ENCODE measurements at regions not wholly inside any gene's neighbourhood (a gene's known extent, or its start where the extent isn't known, plus 50 kb on each side); places are given as distances from the start of the nearest gene placed in this dataset.

DNA sequence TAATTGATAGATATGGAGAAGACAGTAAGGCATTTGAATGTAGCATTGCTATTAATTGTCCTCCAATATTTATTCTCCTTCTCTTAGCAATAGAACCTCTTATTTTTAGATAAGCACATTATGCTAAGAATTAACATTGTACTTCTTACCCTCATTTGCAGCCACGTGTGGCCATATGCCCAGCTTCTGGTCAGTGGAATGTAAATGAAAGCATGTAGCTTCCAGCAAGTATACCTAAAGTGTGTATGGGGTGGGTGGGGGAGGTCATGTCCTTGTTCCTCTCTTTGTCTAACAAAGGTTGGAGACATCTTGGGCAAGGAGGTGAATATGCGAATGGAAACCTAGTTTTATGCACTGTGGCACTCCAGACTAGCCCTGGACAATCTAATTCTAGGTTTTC lies 133.6 kb upstream of the HMCN1 start:
- H3K27ac ChIP-seq (ENCODE audit: low read length): no peak overlapping the region
- H3K9ac ChIP-seq (ENCODE audit: low read length): no peak overlapping the region
- no peaks in the 10 kb centered on the region for H3K9me3 ChIP-seq (ENCODE audit: control insufficient read depth, low read depth, low read length)
- no peaks in the 10 kb centered on the region for H3K4me1 ChIP-seq (ENCODE audit: control insufficient read depth, low read depth, low read length)
- H3K36me3 ChIP-seq (ENCODE audit: control insufficient read depth, low read depth, low read length): no peaks in the 10 kb centered on the region
- no peak overlapping the region for H3K4me3 ChIP-seq (ENCODE audit: low read length)
- no peaks in the 10 kb centered on the region for H3K27me3 ChIP-seq (ENCODE audit: control insufficient read depth, insufficient read depth, low read length)

DNA sequence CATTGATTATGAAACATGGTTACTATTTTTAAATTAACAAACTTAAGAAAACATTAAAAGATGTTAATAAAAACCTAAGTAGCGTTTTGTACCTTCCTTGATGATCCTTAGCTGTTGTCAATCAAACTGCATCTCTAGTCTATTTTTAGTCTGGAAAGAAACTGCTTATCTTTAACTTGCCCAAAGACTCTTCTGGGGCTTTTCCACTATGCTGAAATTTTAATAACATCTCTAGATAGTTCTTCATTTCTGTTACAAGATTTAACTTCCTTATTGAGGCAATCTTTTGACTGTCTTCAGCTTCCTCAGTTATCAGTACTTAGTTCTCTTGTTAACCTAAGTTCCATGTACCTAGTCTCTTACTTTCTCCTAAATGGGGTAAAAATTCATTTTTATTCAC lies 135.9 kb upstream of the HMCN1 start:
- Histone ChIP-seq H3K4me1 (ENCODE audit: control insufficient read depth, low read depth, low read length) (no peaks in the 10 kb centered on the region), H3K9me3 (ENCODE audit: control insufficient read depth, low read depth, low read length) (no peaks in the 10 kb centered on the region), H3K4me3 (ENCODE audit: low read length) (no peak overlapping the region), H3K27me3 (ENCODE audit: control insufficient read depth, insufficient read depth, low read length) (no peaks in the 10 kb centered on the region), H3K9ac (ENCODE audit: low read length) (no peak overlapping the region), H3K27ac (ENCODE audit: low read length) (no peak overlapping the region), H3K36me3 (ENCODE audit: control insufficient read depth, low read depth, low read length) (no peaks in the 10 kb centered on the region)

GRCh38 chr1:185595835-185596667 lies 138.1 kb upstream of the HMCN1 start:
- Histone ChIP-seq H3K4me3 (ENCODE audit: low read length) (no peak overlapping the region), H3K4me1 (ENCODE audit: control insufficient read depth, low read depth, low read length) (no peaks in the 10 kb centered on the region), H3K27ac (ENCODE audit: low read length) (no peak overlapping the region), H3K27me3 (ENCODE audit: control insufficient read depth, insufficient read depth, low read length) (no peaks in the 10 kb centered on the region), H3K36me3 (ENCODE audit: control insufficient read depth, low read depth, low read length) (no peaks in the 10 kb centered on the region), H3K9ac (ENCODE audit: low read length) (no peak overlapping the region), H3K9me3 (ENCODE audit: control insufficient read depth, low read depth, low read length) (no peaks in the 10 kb centered on the region)

DNA sequence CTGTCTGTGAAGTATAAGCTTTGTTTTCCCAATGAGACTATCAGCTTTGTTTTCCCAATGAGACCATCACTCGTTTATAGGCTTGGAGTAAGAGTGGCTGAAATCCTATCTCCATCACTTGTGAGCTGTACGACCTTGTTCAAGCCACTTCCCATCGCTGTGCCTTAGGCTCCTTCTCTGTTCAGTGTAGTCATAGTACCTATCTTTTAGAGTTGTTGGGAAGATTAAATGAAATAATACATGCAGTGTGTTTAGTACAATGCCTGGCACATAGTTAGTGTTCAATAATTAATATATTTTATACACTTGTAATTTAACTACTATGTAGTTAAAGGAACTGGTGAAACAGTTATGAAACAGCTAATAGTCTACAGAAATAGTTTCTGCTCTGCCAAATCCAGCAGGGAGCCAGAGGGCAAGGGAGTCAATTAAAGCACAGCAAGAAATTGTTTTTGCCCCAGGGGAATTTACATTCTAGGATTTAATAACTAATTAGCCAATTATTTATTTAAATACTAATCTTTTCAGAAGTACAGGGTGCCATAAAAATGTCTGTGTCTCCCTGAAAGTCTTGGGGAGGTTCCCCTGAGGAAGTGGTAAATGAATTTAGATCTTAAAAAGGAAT lies 139.3 kb upstream of the HMCN1 start:
- no peak overlapping the region for H3K9ac ChIP-seq (ENCODE audit: low read length)
- H3K4me1 ChIP-seq (ENCODE audit: control insufficient read depth, low read depth, low read length): no peaks in the 10 kb centered on the region
- no peak overlapping the region for H3K4me3 ChIP-seq (ENCODE audit: low read length)
- H3K36me3 ChIP-seq (ENCODE audit: control insufficient read depth, low read depth, low read length): no peaks in the 10 kb centered on the region
- H3K27me3 ChIP-seq (ENCODE audit: control insufficient read depth, insufficient read depth, low read length): no peaks in the 10 kb centered on the region
- H3K9me3 ChIP-seq (ENCODE audit: control insufficient read depth, low read depth, low read length): no peaks in the 10 kb centered on the region
- no peak overlapping the region for H3K27ac ChIP-seq (ENCODE audit: low read length)

DNA sequence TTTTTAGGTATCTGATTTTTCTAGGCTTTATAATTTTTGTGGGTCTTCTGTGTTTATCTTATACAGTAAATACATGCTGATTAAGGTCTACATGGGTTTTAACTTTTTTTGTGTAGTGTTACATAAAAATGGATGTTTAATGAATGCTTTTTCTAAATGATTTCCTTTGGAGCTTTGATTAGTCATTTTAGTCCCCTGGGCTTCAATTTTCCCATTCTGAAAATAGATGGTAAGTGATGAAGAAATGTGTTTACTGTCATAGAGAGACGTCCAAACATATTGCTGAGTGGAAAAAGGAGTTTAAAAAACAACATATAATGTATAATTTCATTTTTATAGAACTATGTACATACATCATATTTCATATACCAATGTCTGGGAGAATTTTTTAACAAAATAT lies 140.9 kb upstream of the HMCN1 start:
- no peak overlapping the region for H3K27ac ChIP-seq (ENCODE audit: low read length)
- H3K36me3 ChIP-seq (ENCODE audit: control insufficient read depth, low read depth, low read length): no peaks in the 10 kb centered on the region
- no peak overlapping the region for H3K9ac ChIP-seq (ENCODE audit: low read length)
- H3K4me1 ChIP-seq (ENCODE audit: control insufficient read depth, low read depth, low read length): no peaks in the 10 kb centered on the region
- H3K27me3 ChIP-seq (ENCODE audit: control insufficient read depth, insufficient read depth, low read length): no peaks in the 10 kb centered on the region
- no peak overlapping the region for H3K4me3 ChIP-seq (ENCODE audit: low read length)
- H3K9me3 ChIP-seq (ENCODE audit: control insufficient read depth, low read depth, low read length): no peaks in the 10 kb centered on the region

DNA sequence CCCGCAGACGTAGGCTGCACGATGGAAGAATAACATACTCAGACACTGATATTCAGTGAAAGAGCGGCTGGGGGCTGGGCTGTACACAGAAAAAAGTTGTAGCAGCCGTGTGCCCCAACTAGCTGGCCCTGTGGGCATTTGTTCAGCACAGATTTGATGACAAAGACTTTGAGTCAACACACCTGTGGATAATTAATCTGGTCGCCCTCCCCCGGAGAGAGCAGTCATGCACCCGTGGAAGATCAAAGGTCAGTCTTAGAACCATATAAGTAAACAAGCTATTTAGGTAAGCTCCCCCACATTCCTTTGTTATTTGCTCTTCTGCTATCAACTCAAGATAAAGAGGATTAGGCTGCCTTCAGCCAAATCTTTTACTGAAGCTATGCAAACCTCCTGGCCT lies 148.4 kb upstream of the HMCN1 start:
- no peak overlapping the region for H3K4me3 ChIP-seq (ENCODE audit: low read length)
- no peaks in the 10 kb centered on the region for H3K36me3 ChIP-seq (ENCODE audit: control insufficient read depth, low read depth, low read length)
- no peaks in the 10 kb centered on the region for H3K27me3 ChIP-seq (ENCODE audit: control insufficient read depth, insufficient read depth, low read length)
- H3K4me1 ChIP-seq (ENCODE audit: control insufficient read depth, low read depth, low read length): no peaks in the 10 kb centered on the region
- H3K9ac ChIP-seq (ENCODE audit: low read length): no peak overlapping the region
- no peak overlapping the region for H3K27ac ChIP-seq (ENCODE audit: low read length)
- peaks cover 18% of the 10 kb centered on the region for H3K9me3 ChIP-seq (ENCODE audit: control insufficient read depth, low read depth, low read length)

DNA sequence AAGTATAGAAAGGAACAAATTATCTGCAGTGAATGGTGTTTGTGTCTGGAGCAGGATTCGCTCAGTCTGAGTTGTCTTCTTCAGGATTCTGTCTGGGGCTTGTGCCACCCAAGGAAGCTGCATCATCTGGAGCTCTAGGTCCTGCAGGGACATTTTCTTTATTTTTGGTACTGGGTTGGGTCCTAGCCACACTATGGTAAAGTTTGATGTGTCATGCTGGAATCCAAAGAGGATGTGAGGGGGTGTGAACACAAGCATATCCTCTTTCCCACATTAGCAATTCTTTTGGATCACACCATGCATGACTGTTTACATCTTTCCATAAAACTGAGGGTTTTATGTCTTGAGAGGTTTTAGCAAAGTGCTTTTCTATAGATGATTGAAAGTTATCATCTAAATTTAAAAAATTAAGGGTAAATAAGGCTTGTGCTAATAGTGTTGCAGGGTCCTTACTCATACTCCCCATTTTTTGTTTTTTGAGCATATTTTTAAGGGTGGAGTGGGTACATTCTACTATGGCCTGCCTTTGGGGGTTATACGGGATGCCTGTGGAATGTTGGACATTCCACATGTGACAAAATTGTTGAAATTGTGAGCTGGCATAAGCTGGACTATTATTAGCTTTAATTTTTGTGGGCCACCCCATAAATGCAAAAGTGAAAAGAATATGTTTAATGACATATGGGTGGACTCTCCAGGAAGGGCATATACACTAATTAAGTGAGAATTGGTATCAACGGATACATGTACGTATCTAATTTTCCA lies 152.0 kb upstream of the HMCN1 start:
- H3K27ac ChIP-seq (ENCODE audit: low read length): no peak overlapping the region
- H3K4me1 ChIP-seq (ENCODE audit: control insufficient read depth, low read depth, low read length): no peaks in the 10 kb centered on the region
- H3K36me3 ChIP-seq (ENCODE audit: control insufficient read depth, low read depth, low read length): no peaks in the 10 kb centered on the region
- H3K27me3 ChIP-seq (ENCODE audit: control insufficient read depth, insufficient read depth, low read length): no peaks in the 10 kb centered on the region
- H3K9ac ChIP-seq (ENCODE audit: low read length): no peak overlapping the region
- peaks cover 18% of the 10 kb centered on the region for H3K9me3 ChIP-seq (ENCODE audit: control insufficient read depth, low read depth, low read length)
- no peak overlapping the region for H3K4me3 ChIP-seq (ENCODE audit: low read length)

DNA sequence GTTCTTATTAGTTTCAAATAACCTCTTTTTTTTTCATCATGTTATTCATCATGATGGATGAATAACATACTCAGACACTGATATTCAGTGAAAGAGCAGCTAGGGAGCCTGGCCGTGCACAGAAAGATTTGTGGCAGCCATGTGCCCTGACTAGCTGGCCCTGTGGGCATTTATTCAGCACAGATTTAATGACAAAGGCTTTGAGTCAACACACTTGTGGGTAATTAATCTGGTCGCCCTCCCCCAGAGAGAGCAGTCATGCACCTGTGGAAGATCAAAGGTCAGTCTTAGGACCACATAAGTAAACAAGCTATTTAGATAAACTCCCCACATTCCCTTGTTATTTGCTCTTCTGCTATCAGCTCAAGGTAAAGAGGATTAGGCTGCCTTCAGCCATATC lies 153.2 kb upstream of the HMCN1 start:
- Histone ChIP-seq H3K4me1 (ENCODE audit: control insufficient read depth, low read depth, low read length) (no peaks in the 10 kb centered on the region), H3K27me3 (ENCODE audit: control insufficient read depth, insufficient read depth, low read length) (no peaks in the 10 kb centered on the region), H3K9ac (ENCODE audit: low read length) (no peak overlapping the region), H3K36me3 (ENCODE audit: control insufficient read depth, low read depth, low read length) (no peaks in the 10 kb centered on the region), H3K27ac (ENCODE audit: low read length) (no peak overlapping the region), H3K4me3 (ENCODE audit: low read length) (no peak overlapping the region), H3K9me3 (ENCODE audit: control insufficient read depth, low read depth, low read length) (peaks cover 18% of the 10 kb centered on the region)

DNA sequence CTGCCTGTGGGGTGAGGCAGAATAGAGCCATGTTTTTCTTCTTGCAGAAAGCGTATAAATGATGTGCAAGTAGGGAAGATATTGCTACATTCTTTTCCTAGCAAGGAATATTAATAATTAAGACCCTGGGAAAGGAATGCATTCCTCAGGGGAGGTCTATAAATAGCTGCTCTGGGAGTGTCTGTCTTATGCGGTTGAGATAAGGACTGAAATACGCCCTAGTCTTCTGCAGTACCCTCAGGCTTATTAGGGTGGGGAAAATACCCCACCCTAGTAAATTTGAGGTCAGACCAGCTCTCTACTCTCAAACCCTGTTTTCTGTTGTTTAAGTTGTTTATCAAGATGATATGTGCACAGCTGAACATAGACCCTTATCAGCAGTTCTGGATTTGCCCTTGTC lies 155.9 kb upstream of the HMCN1 start:
- Histone ChIP-seq H3K4me3 (ENCODE audit: low read length) (no peak overlapping the region), H3K9me3 (ENCODE audit: control insufficient read depth, low read depth, low read length) (peaks cover 16% of the 10 kb centered on the region), H3K36me3 (ENCODE audit: control insufficient read depth, low read depth, low read length) (no peaks in the 10 kb centered on the region), H3K27ac (ENCODE audit: low read length) (no peak overlapping the region), H3K9ac (ENCODE audit: low read length) (no peak overlapping the region), H3K4me1 (ENCODE audit: control insufficient read depth, low read depth, low read length) (no peaks in the 10 kb centered on the region), H3K27me3 (ENCODE audit: control insufficient read depth, insufficient read depth, low read length) (no peaks in the 10 kb centered on the region)

DNA sequence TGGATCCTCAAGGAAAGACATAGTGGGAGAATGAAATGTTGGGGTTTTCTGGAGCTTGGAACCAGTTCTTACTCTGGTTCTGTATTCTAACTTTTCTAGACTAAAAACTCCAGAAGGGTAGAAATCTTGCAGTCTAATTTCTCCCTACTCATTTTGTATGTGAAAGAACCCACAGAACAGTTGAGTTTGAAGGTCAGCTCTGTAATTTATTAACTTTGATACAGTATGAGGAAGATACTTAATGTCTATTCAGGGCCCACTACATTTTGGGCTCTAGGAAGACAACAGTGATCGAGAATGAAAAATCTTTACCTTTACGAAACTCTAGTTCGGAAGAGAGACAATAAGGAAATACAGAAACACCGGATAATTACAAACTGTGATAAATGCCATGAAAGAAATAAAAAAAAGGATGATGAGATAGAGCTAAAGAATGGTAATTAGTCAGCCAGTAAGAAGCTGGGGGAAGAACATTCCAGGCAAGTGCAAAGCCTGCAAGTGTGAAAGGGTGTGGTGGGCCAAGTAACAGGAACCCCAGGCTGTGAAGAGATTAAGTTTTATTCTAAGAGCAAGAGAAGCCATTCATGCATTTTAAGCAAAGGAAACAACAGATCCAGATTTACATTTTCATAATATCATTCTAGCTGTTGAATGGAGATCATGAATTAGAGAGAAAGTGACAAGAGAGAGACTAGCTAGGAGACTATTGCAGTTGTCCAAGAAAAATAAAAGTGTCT lies 159.9 kb upstream of the HMCN1 start:
- no peaks in the 10 kb centered on the region for H3K4me1 ChIP-seq (ENCODE audit: control insufficient read depth, low read depth, low read length)
- no peak overlapping the region for H3K4me3 ChIP-seq (ENCODE audit: low read length)
- H3K36me3 ChIP-seq (ENCODE audit: control insufficient read depth, low read depth, low read length): no peaks in the 10 kb centered on the region
- H3K27ac ChIP-seq (ENCODE audit: low read length): no peak overlapping the region
- no peak overlapping the region for H3K9ac ChIP-seq (ENCODE audit: low read length)
- H3K9me3 ChIP-seq (ENCODE audit: control insufficient read depth, low read depth, low read length): no peaks in the 10 kb centered on the region
- no peaks in the 10 kb centered on the region for H3K27me3 ChIP-seq (ENCODE audit: control insufficient read depth, insufficient read depth, low read length)

DNA sequence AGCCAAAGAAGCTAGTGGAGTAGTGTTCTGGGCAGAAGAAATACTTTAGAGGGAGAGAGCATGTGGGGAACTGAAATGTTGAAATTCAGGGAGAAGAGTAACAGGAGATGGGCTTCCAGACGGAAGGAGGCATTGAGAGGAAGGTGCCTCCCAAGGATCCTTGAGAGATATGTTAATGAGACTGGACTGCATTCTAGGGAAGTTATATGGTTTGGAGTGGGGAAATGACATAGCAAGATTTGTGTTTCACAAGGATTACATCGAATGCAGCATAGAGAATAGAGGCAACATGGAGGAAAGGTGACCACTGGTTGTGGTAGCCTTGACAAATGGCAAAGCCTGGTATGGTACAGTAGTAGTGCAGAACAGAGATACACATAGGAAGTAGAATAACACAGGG lies 160.5 kb upstream of the HMCN1 start:
- H3K9ac ChIP-seq (ENCODE audit: low read length): no peak overlapping the region
- H3K9me3 ChIP-seq (ENCODE audit: control insufficient read depth, low read depth, low read length): no peaks in the 10 kb centered on the region
- no peaks in the 10 kb centered on the region for H3K36me3 ChIP-seq (ENCODE audit: control insufficient read depth, low read depth, low read length)
- no peak overlapping the region for H3K4me3 ChIP-seq (ENCODE audit: low read length)
- H3K4me1 ChIP-seq (ENCODE audit: control insufficient read depth, low read depth, low read length): no peaks in the 10 kb centered on the region
- no peak overlapping the region for H3K27ac ChIP-seq (ENCODE audit: low read length)
- no peaks in the 10 kb centered on the region for H3K27me3 ChIP-seq (ENCODE audit: control insufficient read depth, insufficient read depth, low read length)
